Endometrium (tissue), 2 donors: ENCODE measurements at regions not wholly inside any gene's neighbourhood (a gene's known extent, or its start where the extent isn't known, plus 50 kb on each side); places are given as distances from the start of the nearest gene placed in this dataset.

Experiments used
- FAIRE-seq: peaks from 2 replicates; lab custom pipeline; 2012; peaks lifted over from hg19 to GRCh38; lab: Jason Lieb, UNC
- donor health status: control.
- donor health status: control.

DNA sequence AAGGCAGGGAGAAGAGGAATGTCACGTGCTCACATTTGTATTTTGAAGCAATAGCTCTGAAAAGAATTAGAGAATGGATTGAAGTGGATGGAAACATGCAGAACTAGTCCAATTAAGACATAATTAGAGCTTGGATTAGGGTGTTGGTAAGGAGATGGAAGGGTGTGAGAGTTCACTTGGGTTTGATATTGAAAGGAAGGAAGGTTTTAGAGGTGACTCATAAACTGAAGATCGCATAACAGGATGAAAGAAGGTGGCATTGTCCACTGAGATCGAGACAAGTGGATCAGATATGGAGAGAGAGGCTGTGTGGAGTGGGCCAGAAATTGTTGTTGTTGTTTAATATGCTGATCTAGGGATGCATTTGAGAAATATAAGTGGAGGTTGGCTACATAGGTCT is 244.0 kb upstream of the SMIM31 start:
- FAIRE-seq, result no peak

DNA sequence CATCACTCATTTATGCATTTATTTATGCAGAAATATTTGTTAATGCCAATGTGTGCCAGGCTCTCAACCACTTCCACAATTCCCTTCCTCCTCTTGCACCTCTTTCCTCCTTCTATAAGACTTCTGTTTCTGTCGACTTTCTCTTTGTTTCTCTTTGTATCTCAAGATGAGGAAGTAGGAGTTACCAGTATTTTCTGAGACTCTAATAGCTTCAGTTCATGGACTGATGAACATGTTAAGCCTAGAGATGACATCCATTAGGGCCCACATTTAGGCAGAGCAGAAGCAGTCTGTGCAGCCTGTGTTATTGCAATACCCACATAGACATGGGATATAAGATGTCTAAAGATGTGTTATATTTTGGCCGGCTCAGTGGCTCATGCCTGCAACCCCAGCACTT is 241.8 kb upstream of the SMIM31 start:
- FAIRE-seq, result no peak

DNA sequence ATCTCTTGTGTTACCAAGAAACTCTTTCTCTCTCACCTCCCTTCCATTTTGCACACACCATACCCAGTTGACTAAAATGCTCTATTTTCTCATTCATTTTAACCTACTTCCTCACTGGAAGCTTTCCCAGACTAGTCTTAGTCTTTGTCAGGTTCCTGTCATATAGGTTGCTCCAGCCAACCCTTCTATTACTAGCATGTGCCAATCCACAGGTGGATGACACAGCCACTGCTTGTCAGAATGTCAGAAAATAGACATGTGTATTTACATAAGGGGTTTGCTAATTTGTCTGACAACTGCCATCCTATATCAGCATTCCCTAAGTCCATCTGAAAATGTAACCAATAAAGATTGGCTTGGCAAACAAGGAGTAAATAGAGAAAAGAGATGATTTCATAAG is 239.2 kb upstream of the SMIM31 start:
- FAIRE-seq, result no peak

DNA sequence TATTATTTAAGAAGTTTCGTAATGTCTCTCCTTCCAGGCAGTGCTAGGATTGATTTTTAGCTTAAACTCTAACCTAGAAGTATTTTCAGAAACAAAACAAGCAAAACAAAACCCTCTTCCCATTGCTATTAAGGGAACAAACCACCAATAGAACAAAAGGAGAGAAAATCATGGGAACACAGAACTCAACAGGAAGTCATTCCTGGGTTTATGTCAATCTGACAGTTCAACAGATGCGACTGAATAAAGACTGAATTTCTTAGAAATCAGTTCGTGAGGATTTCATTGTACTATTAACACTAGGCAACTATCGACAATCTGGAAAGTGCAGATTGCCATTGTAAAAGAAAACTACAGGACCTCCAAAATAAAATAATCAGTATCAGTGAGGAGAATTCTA is 229.1 kb upstream of the SMIM31 start:
- FAIRE-seq, result no peak

DNA sequence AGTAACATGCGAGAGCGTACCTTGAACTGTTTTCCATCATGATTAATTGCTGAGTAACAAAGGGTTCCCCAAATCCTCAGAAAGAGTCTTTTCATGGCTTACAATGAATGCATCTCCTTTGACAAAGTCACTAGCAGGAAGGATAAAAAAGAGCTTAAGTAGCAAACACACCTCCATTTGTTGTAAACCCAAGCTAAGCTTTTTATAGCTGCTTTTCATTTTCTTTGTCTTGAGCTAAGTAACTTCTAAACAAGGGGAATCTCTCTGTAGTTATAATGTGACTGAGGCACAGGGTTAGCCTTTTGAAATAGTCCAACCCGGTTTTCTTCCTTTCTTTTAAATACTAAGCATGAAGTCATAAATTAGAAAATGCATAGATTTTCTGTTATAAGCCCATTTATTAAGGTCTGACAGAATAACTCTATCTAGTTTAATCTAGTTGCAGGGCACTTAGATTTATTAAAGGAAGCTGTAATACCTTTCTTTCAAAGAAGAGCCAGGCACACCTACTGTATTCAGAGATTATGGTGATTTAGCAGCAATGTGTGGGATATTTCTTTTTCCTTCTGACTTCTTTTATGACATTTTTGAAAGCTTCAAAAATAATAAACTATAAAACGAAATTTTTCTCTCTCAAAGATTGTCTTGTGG is 226.9 kb upstream of the SMIM31 start:
- no peak for FAIRE-seq

DNA sequence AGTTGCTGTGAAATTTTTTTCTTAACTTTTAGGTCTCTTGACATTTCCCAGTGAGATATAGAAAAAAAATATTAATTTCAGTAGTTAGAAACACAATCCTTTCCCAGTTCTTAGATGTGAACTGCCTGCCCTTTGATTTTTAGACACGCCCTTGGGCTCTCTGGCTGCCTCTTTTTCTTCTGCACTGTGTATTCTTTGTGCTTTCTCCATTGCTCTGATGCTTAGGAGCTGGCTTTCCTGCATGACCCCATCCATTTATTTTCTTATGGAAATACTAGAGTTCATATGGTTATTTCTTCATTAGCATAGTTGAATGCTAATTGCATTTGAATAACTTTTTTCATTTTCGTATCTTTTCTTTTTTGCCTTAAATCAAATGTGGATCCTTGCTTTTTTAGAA is 224.9 kb upstream of the SMIM31 start:
- no peak for FAIRE-seq

DNA sequence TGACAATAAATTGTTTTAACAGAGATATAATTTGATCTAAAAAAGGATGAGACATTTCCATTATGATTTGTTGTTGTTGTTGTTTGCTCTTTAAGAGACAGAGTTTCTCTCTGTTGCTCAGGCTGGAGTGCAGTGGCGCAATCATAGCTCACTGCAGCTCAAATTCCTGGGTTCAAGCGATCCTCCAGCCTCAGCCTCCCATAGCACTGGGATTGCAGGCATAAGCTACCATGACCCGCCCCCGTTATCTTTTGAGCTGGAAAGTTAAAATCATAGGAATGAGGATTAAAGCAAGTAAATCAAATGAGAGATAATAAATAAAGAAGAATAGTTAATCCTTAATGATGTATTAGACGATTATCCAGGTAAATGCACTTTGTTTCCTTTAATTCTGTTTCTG is 224.4 kb upstream of the SMIM31 start:
- no peak for FAIRE-seq

DNA sequence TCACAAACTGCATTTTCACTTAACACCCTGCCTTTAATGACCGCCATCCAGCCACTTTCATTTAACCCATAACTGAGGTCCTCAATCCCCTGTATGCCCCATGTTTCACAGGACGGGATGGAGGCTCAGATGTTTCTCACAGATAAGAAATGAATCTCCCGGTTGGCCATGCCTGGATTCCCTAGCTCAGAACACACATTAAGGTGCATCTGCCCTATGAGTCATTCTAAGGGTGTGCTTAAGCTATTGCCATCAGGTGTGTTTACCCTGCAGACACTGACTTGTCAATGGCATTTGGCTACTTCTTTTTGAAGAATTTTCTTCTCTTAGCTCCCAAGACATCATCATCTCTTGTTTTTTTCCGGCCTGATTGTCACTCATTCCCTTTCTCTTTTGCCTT is 222.6 kb upstream of the SMIM31 start:
- FAIRE-seq, result no peak

DNA sequence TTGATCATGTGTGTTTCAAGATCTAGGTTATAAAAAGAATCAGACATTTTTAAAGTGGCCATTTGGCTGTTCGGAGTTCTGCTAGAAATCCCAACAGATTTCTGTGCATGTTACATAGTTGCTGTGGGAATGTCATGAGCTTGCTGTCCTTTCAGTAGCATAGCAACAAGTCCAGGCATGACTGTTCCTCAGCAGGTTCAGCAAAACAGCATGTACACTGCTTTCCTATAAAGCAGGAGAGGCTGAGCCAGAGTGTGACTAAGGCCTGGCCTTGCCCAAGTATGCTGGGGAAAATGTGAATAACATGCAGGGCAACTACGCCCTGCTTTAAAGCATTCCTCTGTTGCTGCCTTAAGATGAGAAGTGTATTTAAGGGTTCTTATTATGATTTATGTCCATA is 217.1 kb upstream of the SMIM31 start:
- FAIRE-seq, result no peak

DNA sequence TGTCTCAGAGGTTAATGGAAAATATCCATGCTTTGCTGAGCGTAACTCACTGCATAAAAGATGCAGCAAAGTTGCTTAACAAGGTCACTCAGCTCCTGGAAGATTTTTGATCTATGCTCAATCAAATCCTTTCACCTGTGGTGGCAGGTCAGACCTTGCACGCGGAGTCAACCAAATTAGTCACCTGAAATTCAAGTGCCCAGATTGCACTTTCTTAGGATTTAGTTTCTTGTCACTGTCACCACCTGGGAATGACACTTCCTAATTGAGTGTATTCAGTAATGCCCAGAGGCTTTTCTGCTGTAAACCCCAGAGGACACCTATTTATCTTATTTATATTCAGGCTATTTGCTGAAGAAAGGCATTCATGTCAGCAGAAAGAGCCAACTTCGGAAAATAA is 215.8 kb upstream of the SMIM31 start:
- FAIRE-seq, result no peak

DNA sequence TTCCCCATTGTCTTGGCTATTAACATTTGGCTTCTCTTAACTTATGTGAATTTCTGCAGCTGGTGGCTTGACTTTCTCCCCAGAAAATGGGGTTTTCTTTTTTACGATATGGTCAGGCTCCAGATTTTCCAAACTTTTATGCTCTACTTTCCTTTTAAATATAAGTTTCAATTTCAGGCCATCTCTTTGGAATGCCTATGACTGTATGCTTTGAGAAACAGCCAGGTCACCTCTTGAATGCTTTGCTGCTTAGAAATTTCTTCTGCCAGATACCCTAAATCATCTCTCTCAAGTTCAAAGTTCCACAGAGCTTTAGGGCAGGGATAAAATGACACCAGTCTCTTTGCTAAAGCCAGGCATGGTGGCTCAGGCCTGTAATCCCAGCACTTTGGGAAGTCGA is 212.9 kb upstream of the SMIM31 start:
- no peak for FAIRE-seq

DNA sequence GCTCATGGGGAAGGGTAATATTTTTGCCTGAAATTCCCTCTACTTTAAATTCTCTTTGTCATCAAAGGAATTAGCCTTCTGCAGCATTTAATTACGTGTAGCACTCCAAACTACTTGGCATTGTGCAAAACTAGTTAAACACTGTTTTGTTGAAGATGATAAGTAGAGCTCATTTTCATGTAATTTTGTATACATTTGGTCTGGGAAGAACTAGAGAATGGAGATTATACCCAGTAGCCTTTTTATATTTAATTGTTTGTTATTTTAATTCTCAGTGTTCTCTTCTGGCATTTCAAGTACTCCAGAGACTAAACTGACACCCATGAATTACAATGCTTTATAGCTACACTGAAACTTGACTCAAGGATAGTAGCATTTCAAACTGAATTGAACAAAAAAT is 211.5 kb upstream of the SMIM31 start:
- FAIRE-seq, result no peak

DNA sequence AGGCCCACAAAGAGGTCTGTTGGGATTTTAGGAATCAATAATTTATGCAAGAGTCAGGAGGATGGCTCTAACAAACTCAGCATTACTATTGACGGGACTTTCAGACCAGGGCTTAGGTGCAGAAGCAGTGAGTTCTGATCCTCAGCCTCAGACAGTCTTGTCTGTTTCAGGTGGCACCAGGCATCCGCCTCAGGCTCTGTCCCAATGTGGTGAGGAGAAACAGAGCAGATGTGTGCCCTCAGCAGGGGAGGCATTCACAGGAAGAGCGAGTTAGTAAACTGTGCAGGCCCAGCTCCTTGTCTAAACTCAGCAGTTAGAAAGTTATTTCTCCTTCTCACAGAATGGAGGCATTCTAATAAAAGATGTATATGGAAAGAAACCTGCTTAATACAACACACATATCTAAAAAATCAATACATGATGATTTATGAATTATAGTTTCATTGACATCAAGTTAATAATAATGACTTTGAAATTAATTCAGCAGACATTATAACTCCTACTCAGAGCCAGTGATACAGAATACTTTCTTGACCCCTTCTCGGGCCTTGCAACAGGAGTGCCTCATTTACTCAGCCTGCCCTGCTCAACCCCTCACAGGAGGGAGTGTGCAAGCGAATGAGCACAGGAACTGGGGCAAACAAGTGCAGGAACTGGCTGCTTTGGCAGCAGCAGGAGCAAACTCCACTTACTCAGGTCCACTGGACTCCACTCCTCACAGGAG is 202.8 kb upstream of the SMIM31 start:
- no peak for FAIRE-seq

DNA sequence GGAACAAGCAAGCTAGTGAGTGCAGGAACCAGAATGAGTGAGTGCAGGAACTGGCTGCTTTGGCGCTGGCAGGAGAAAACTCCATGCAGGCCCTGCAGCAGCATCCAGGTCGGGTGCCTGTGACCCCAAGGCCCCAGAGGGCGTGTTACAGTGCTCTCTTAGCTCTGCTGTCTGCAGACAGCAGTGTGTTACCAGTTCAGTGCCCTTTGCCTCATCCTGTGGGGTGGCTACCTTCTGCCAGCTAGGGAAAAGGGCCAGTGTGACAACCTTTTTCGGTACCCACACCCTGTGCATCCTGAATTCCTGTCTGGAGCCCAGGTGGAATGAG is 202.3 kb upstream of the SMIM31 start:
- no peak for FAIRE-seq

DNA sequence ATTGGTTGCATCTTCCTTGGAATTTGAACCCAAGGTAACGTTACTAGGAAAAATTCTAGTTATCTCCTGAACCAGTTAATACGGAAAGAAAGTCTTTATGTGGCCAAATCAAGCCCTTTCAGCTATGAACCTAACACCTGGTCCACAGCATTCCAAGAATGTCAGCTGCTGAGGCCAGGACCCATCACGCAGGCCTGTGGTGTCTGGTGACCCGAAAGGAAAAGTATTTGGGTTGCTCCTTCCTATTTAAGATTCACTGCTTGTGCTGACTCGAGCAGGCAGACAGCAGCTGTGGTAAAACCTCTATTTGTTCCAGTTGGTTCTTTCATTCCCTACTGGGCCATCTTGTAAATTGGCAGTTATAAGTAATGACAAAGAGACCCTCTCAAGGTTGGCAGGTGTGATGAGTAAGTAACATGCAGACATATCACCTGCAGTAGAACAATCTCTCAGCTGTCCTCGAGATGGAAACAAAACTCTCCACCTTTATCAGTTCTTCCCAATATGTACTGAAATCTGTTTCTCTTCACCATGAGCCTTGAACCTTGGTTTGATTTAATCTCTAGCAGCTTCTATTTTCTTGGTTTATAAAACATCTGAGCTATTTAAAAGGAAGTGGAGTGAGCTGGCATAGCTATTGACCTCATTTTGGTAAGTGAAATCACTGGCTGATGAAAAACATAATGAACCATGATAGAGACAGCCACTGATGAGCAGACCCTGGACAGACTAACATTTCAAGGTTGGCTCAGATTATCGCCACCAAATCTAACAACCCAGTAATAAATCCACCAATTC is 182.1 kb upstream of the SMIM31 start:
- no peak for FAIRE-seq

DNA sequence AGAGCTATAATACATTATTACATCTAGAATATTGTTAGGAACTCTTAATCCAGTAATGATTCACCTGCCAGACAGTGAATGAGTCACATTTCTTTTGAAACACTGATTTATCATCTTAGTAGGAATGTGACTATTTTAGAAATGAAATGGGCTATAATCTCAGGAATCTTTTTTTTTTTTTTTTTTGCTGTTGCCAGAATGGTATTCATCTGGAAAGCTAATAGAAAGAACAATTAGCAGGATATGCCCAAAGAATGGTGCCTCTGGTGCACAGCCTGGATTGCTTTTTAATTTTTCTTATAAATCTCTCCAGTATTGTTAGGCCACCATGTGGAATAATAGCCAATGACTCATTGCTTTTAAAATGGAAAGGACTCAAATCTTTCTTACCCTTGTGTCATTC is 181.1 kb upstream of the SMIM31 start:
- no peak for FAIRE-seq

DNA sequence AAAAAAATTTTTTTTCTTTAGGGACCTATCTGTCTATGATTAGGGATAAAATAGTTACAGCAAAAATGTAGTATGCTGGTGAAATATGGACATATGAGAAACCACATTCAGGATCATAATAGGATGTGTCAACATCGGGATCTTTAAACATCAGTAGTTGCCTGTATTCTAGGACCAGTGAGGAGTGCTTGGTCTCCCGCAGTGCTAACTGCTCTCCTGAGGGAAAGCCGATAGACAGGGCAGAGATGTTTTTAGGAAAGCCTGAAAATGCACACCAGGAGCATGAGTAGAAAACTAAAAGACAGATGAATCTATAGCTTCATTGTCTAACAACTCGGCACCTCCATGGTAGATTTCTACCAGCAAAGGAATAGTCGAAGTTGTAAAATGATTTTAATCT is 178.1 kb upstream of the SMIM31 start:
- no peak for FAIRE-seq

DNA sequence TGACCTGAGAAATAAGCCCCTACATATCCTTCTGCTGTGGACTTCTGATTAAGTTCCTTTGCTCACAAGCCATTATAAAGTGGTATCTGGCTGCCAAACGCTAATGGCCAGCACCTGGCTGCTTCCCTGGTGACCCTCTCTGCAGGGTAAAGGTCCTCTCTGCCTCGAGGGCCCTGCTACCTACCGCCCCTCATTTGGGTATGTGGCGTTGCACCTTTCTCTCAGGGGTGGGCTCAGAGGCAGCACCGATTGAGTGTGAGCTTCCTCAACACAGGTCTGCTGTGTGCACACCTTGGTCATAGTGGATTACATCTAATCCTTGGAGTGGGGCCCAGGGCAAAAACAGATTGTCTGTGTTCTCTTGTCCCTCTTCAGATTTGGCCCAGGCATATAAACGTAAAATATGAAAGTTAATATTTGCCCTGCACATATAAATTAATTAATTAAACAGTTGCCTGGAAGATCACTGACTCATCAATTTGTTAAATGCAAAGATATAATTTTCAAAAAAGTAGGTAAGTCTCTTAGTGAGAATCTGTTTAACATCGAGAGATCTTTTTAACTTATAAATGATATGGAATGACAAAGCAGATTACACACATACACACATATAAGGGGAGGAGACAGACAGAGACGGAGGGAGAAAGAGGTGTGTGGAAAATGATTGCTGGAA is 174.5 kb upstream of the SMIM31 start:
- FAIRE-seq, result no peak

DNA sequence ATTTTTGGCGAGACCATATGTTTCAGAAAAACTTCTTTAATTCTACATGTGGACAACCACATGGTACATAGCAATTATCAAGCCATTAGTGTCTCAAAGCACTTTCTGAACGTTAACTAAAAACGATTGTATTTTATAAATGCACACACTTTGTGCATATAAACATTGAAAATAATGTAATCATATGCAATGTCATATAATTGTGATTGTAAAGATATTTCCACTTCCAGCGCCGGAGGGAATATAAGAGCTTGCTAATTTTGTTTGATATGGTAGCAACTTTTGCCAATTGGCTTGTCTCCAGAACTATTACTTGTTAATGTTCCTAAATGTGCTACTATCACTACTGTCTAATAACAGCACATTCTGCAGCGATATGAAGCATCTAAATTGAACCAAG is 162.3 kb upstream of the SMIM31 start:
- no peak for FAIRE-seq

DNA sequence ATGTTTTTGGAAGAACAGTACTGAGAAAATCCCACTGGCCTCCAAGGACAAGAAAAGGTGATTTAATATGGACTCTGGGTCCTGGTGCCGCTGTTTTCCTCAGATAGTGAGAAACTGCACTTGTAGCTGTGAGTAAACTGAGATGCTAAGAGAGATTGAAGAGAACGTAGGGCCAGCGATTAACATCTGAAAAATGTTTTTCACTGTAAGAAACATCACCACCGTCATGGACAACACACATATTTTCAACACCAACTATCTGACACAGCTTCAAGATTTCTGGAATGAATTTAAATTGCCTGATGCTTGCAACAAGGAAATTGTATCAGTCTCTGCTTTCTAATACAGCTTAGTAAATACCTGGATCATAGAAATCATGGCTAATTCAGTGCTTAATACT is 158.2 kb upstream of the SMIM31 start:
- no peak for FAIRE-seq

DNA sequence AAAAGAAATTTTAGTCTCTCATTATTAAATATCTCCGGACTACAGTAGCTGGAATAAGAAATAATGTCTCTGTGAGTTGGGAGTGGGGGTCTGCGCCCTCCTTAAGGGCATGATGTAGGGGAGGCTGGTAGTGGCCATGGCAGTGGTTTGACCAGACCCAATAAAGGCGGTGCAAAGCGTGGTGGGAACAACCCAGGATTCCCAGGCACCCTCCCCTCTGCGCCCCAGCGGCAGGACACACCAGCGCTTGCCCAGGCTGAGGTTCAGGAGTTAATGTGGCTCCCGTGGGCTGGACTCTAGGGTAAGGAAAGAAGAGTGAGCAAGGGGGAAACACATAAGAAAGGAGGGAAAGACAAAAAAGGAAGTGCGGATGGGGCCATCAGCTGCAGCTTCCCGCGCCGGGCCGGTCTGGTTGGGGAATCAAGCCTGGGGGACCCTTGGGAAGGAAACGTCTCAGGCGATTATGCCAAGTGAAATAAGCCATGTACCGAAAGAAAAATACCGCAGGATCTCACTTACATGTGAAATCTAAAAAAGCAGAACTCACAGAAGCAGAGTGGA is 157.5 kb upstream of the SMIM31 start:
- no peak for FAIRE-seq

DNA sequence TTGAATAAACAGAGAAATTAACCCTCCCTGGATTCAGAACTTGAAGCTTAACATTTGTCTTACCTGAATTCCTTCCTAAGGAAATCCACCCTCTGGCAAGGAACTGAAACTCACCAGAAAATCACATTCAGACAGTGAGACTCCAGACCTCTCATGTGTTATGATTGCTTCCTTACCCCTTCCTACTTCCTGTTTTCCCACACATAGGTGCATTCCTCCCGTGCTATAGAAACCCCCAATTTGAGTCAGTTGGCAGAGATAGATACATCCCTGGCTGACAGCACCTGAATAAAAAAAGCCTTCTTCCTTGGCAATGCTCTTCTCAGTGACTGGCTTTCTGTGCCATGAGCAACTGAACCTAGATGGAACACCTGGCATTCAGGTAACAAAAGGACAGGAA is 157.0 kb upstream of the SMIM31 start:
- FAIRE-seq, result no peak

DNA sequence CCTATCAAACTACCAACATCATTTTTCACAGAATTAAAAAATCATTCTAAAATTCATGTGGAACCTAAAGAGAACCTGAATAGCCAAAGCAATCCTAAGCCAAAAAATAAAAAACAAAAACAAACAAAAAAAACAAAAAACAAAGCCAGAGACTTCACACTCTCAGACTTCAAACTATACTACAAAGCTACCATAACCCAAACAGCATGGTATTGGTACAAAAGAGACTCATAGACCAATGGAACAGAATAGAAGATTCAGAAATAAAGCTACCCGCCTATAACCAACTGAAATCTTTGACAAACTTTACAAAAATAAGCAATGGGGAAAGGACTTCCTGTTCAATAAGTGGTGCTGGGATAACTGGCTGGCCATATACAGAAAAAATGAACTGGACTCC is 152.3 kb upstream of the SMIM31 start:
- no peak for FAIRE-seq
